GM12878 (cell line): ENCODE measurements at regions not wholly inside any gene's neighbourhood (a gene's known extent, or its start where the extent isn't known, plus 50 kb on each side); places are given as distances from the start of the nearest gene placed in this dataset.

Source experiments
- BCLAF1 ChIP-seq: fragments of 450-650 bp; IDR thresholded peaks from 2 replicates; pipeline ENCODE4 v1.6.1; 2017; ENCODE audit warnings: antibody characterized with exemption, mild to moderate bottlenecking, moderate library complexity
- BRCA1 ChIP-seq: IDR thresholded peaks from 2 replicates; pipeline ENCODE4 v1.6.1; 2011; ENCODE audit warnings: low read depth, low read length, improper control_type of control experiment
- CTCF ChIP-seq, 3 experiments: IDR thresholded peaks in 2 of 3; conservative IDR thresholded peaks in 1 of 3; 2 replicates each; pipeline ENCODE4 v1.5.1; 2011; ENCODE audit warnings: low read depth in 3 of 3, low read length in 3 of 3, mild to moderate bottlenecking in 3 of 3, control low read depth in 2 of 3, moderate library complexity in 2 of 3, inconsistent platforms in 1 of 3, mixed read lengths in 1 of 3; ENCODE audit not compliant: control insufficient read depth in 2 of 3, insufficient read depth in 1 of 3; ENCODE audit errors: extremely low read depth in 1 of 3
- NFYB ChIP-seq: IDR thresholded peaks from 2 replicates; pipeline ENCODE4 v1.6.1; 2011; ENCODE audit warnings: low read depth, mild to moderate bottlenecking, low read length, improper control_type of control experiment, moderate library complexity; ENCODE audit not compliant: insufficient read depth
- NR2F1 ChIP-seq: fragments of 450-650 bp; conservative IDR thresholded peaks from 2 replicates; pipeline ENCODE4 v1.6.1; 2017; ENCODE audit warnings: mild to moderate bottlenecking

GRCh38 chr2:221893501-221893900 lies 321.4 kb upstream of the EPHA4 start:
- TF ChIP-seq CTCF (IDR thresholded peaks at IDR 0.05 in 2 of 3, conservative IDR thresholded peaks at IDR 0.05 in 1 of 3; ENCODE audit: control insufficient read depth in 2 of 3, extremely low read depth in 1 of 3, insufficient read depth in 1 of 3, low read depth in 3 of 3, low read length in 3 of 3): no peak
- TF ChIP-seq NR2F1: no peak
- TF ChIP-seq BCLAF1: no peak
- no peak for TF ChIP-seq NFYB
- no peak for TF ChIP-seq BRCA1
